H1 (cell line): ENCODE measurements at regions not wholly inside any gene's neighbourhood (a gene's known extent, or its start where the extent isn't known, plus 50 kb on each side); places are given as distances from the start of the nearest gene placed in this dataset.

Experiments
- ATF3 ChIP-seq: IDR thresholded peaks from 2 replicates; pipeline ENCODE4 v1.6.1; 2011; ENCODE audit warnings: low read depth, mild to moderate bottlenecking, low read length; ENCODE audit not compliant: insufficient read depth
- JUN ChIP-seq: IDR thresholded peaks from 2 replicates; pipeline ENCODE4 v1.6.1; 2011; ENCODE audit warnings: low read depth, mild to moderate bottlenecking, improper control_type of control experiment, low read length

- TF ChIP-seq ATF3 (no peak), JUN (no peak)
Measured at GRCh38 chr4:100970414-100970813, 376.9 kb downstream of the PPP3CA start.
